Activated CD8-positive, alpha-beta T cell treated with anti-CD3 and anti-CD28 coated beads for 36 hours (primary cell): ENCODE measurements at regions not wholly inside any gene's neighbourhood (a gene's known extent, or its start where the extent isn't known, plus 50 kb on each side); places are given as distances from the start of the nearest gene placed in this dataset.
"Not testable (repeated sequence)": the region's sequence is repeated elsewhere in the genome, so short reads cannot be mapped to it uniquely, and the experiment has no call there.

Experiments used
- ATAC-seq: fragments of 200-7000 bp; cut with Tn5 transposase; one replicate; pipeline ENCODE4 v1.10.0; 2021; ENCODE audit warnings: mild to moderate bottlenecking, moderate library complexity
- CTCF ChIA-PET: fragments of 350-600 bp; sonication (Branson Sonifier 250); formaldehyde crosslinking; loops from one replicate; lab custom pipeline; 2021; ENCODE audit warnings: antibody characterized with exemption; lab: Charles Lee
- POLR2A ChIA-PET: fragments of 350-600 bp; sonication (Branson Sonifier 250); formaldehyde crosslinking; loops from one replicate; lab custom pipeline; 2021; ENCODE audit warnings: antibody characterized with exemption; lab: Charles Lee
- DNase-seq: peaks from one replicate; pipeline ENCODE4 v3.0.0-alpha.2; 2020
- H3K27ac Mint-ChIP-seq: one replicate; pipeline ENCODE4 v1.8.0; 2021; ENCODE audit warnings: mild to moderate bottlenecking, mixed read lengths
- H3K27me3 Mint-ChIP-seq: one replicate; pipeline ENCODE4 v1.8.0; 2021; ENCODE audit warnings: mixed read lengths
- H3K36me3 Mint-ChIP-seq: one replicate; pipeline ENCODE4 v1.8.0; 2021; ENCODE audit warnings: low read depth, mixed read lengths
- H3K4me1 Mint-ChIP-seq: one replicate; pipeline ENCODE4 v1.8.0; 2021; ENCODE audit warnings: low read depth, mixed read lengths
- H3K4me3 Mint-ChIP-seq: one replicate; pipeline ENCODE4 v1.8.0; 2021; ENCODE audit warnings: mild to moderate bottlenecking, moderate library complexity, mixed read lengths
- H3K9me3 Mint-ChIP-seq: one replicate; pipeline ENCODE4 v1.8.0; 2021; ENCODE audit warnings: mixed read lengths
- CTCF ChIP-seq: fragments of 200-600 bp; IDR thresholded peaks from one replicate; pipeline ENCODE4 v1.8.0; 2022; ENCODE audit warnings: antibody characterized with exemption, mild to moderate bottlenecking
- intact Hi-C: fragments of 100-400 bp; cut with micrococcal nuclease; formaldehyde crosslinking; loops from one replicate; pipeline ENCODE4 v1.10.0; 2022

DNA sequence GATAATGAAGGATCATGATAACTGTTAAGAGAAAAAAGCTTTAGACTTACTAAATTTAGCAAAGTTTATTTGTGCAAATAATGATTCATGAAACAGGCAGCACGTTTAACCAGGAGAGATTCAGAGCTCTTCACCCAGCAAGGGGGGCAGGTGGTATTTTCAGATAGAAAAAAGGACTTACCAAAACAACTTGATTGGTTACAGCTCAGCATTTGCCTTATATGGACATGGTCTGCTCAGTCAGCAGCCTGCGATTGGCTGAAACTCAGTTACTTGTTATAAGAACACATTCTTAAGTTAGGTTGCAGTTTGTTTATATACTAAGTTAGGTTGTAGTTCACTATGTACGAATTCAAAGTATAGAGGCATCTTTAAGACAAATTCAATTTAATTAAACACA is 165.6 kb downstream of the DUSP10 start:
- Mint-ChIP-seq H3K4me3 (no peak overlapping the region), H3K27me3 (no peaks in the 10 kb centered on the region), H3K27ac (no peak overlapping the region), H3K4me1 (no peaks in the 10 kb centered on the region), H3K36me3 (no peaks in the 10 kb centered on the region), H3K9me3 (no peaks in the 10 kb centered on the region)
- TF ChIP-seq CTCF: no peak
- POLR2A ChIA-PET: no interaction called here
- intact Hi-C loops: no loop called here
- no peak for ATAC-seq
- DNase-seq: no peak
- CTCF ChIA-PET: interaction anchor here (0.7 kb wide), 1 partner anchor 21 kb away, joined by 3 read pairs; no protein-coding TSS in a partner anchor

DNA sequence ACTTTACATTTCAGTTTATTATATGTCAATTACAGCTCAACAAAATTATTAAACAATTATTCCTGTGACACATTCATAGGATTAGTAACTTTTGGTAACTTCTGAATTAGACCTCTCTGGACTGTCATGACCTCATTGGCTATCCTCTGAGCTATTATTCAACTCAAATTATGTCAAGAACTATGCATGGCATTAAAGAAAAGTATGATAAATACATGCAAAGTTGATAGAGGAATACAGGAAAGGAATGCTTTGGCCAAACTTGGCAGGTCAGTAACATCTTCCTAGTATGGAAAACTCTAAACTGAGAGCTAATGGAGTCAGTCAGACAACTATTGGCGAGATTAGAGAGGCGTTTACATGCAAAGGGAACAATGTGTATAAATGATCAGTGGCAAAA is 158.4 kb downstream of the DUSP10 start:
- Mint-ChIP-seq H3K4me3 (no peak overlapping the region), H3K36me3 (no peaks in the 10 kb centered on the region), H3K9me3 (peaks cover 4% of the 10 kb centered on the region), H3K27me3 (peaks cover 6% of the 10 kb centered on the region), H3K27ac (no peak overlapping the region), H3K4me1 (no peaks in the 10 kb centered on the region)
- DNase-seq: no peak
- no peak for TF ChIP-seq CTCF
- ChIA-PET CTCF (no interaction called here), POLR2A (no interaction called here)
- no peak for ATAC-seq
- intact Hi-C loops: no loop called here

GRCh38 chr1:221587013-221587412 is 154.9 kb downstream of the DUSP10 start:
- H3K4me1 Mint-ChIP-seq, ATAC-seq, DNase-seq, POLR2A ChIA-PET, H3K4me3 Mint-ChIP-seq, H3K27me3 Mint-ChIP-seq, intact Hi-C loops, H3K36me3 Mint-ChIP-seq, H3K9me3 Mint-ChIP-seq, H3K27ac Mint-ChIP-seq, CTCF ChIA-PET: not testable (repeated sequence)

DNA sequence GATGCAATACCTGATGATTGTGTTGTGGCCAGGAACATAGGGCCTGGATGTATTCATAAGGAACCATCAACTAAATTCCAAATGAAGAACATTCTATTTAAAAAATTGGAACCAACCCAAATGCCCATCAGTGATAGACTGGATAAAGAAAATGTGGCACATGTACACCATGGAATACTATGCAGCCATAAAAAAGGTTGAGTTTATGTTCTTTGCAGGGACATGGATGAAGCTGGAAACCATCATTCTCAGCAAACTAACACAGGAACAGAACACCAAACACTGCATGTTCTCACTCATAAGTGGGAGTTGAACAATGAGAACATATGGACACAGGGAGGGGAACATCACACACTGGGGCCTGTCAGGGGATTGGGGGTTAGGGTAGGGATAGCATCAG is 150.6 kb downstream of the DUSP10 start:
- H3K27ac Mint-ChIP-seq, H3K27me3 Mint-ChIP-seq, H3K36me3 Mint-ChIP-seq, DNase-seq, POLR2A ChIA-PET, H3K4me3 Mint-ChIP-seq, intact Hi-C loops, CTCF ChIA-PET, H3K9me3 Mint-ChIP-seq, ATAC-seq, H3K4me1 Mint-ChIP-seq: not testable (repeated sequence)

DNA sequence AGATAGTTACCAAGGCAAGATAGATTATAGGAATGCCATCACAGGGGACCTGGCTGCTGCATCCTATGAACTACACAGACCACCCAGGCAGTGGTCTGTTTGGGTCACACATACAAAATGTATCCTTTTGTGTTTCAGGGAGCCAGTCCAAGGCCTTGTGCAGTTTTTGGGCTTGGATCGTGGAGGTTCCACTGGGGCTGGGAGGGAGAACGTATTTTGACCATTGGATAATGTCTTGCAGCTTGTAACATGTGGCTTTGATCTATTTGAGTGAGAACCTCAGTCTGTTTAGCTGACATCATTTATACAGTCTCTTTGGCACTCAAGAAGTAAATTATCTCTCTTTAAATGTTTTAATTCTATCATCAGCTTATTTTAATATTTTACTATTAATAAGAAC is 147.3 kb downstream of the DUSP10 start:
- no peaks in the 10 kb centered on the region for H3K9me3 Mint-ChIP-seq
- no peaks in the 10 kb centered on the region for H3K27me3 Mint-ChIP-seq
- no peaks in the 10 kb centered on the region for H3K4me1 Mint-ChIP-seq
- intact Hi-C loops: no loop called here
- no peak overlapping the region for H3K4me3 Mint-ChIP-seq
- CTCF ChIA-PET: no interaction called here
- DNase-seq (no peak), ATAC-seq (no peak)
- no peak overlapping the region for H3K27ac Mint-ChIP-seq
- no peaks in the 10 kb centered on the region for H3K36me3 Mint-ChIP-seq
- TF ChIP-seq CTCF: no peak
- POLR2A ChIA-PET: no interaction called here

DNA sequence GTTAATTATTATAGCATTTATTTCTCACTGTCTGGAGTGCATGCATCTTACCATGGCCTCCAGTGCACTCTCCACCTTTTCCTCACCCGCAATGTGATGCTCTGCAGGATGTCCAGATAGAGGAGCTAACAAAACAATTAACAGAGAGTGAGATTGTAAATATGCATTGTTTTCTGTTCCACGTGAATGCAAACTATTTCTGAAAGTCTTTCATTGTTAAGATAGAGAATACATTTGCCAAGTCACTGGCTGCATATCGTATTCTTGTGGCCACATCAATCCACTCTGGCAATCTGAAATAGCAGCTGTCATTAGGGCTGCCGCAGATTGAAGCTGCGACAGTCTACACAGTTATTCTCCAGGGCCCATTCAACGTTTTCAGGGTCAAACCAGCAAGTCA is 143.8 kb downstream of the DUSP10 start:
- no peaks in the 10 kb centered on the region for H3K4me1 Mint-ChIP-seq
- H3K9me3 Mint-ChIP-seq: no peaks in the 10 kb centered on the region

More for the DNA sequence above, 143.8 kb downstream of the DUSP10 start:
- ChIA-PET CTCF (no interaction called here), POLR2A (no interaction called here)
- Mint-ChIP-seq H3K36me3 (no peaks in the 10 kb centered on the region), H3K27ac (no peak overlapping the region), H3K27me3 (no peaks in the 10 kb centered on the region), H3K4me3 (no peak overlapping the region)
- ATAC-seq (no peak), DNase-seq (no peak)
- TF ChIP-seq CTCF: no peak
- intact Hi-C loops: no loop called here
